SK-N-SH treated with all-trans-retinoic acid at 6 μM for 48 hours (cell line): ENCODE measurements at regions not wholly inside any gene's neighbourhood (a gene's known extent, or its start where the extent isn't known, plus 50 kb on each side); places are given as distances from the start of the nearest gene placed in this dataset.
"Not testable (repeated sequence)": the region's sequence is repeated elsewhere in the genome, so short reads cannot be mapped to it uniquely, and the experiment has no call there.

Experiments
- PATZ1 ChIP-seq: fragments of 250-450 bp; sonication (Bioruptor Pico); IDR thresholded peaks from 2 replicates; pipeline ENCODE4 v1.8.0; 2020; ENCODE audit warnings: mild to moderate bottlenecking, moderate library complexity, borderline replicate concordance
- SNAI2 ChIP-seq: fragments of 250-450 bp; sonication (Bioruptor Pico); IDR thresholded peaks from 2 replicates; pipeline ENCODE4 v1.5.0; 2020; ENCODE audit warnings: mild to moderate bottlenecking, moderate library complexity
- ZFP3 ChIP-seq: fragments of 250-450 bp; sonication (Bioruptor Pico); IDR thresholded peaks from 2 replicates; pipeline ENCODE4 v1.5.0; 2020; ENCODE audit warnings: mild to moderate bottlenecking, moderate library complexity
- ZFP30 ChIP-seq: fragments of 450-650 bp; formaldehyde crosslinking; IDR thresholded peaks from 2 replicates; pipeline ENCODE4 v1.5.0; 2022; ENCODE audit warnings: mild to moderate bottlenecking, moderate library complexity
- ZNF70 ChIP-seq: fragments of 450-650 bp; formaldehyde crosslinking; IDR thresholded peaks from 2 replicates; pipeline ENCODE4 v1.5.0; 2020; ENCODE audit warnings: mild to moderate bottlenecking, moderate library complexity
- TF ChIP-seq, protein P1 (sequence below): fragments of 250-450 bp; sonication (Bioruptor Pico); IDR thresholded peaks from 2 replicates; pipeline ENCODE4 v1.5.1; 2021; ENCODE audit warnings: mild to moderate bottlenecking, moderate library complexity

- not testable (repeated sequence) for TF ChIP-seq SNAI2; ZFP3 (CRISPR knock-in tag); ZNF70 (CRISPR knock-in tag); ZFP30 (CRISPR knock-in tag); PATZ1 (CRISPR knock-in tag)
- TF ChIP-seq, protein P1, sequence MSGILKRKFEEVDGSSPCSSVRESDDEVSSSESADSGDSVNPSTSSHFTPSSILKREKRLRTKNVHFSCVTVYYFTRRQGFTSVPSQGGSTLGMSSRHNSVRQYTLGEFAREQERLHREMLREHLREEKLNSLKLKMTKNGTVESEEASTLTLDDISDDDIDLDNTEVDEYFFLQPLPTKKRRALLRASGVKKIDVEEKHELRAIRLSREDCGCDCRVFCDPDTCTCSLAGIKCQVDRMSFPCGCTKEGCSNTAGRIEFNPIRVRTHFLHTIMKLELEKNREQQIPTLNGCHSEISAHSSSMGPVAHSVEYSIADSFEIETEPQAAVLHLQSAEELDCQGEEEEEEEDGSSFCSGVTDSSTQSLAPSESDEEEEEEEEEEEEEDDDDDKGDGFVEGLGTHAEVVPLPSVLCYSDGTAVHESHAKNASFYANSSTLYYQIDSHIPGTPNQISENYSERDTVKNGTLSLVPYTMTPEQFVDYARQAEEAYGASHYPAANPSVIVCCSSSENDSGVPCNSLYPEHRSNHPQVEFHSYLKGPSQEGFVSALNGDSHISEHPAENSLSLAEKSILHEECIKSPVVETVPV = not testable (repeated sequence)
Measured at GRCh38 chr2:216981951-216982350, 122.1 kb upstream of the TNP1 start.
